H9 (cell line): ENCODE measurements at regions not wholly inside any gene's neighbourhood (a gene's known extent, or its start where the extent isn't known, plus 50 kb on each side); places are given as distances from the start of the nearest gene placed in this dataset.

Experiments
- DNase-seq: peaks from one replicate; pipeline ENCODE4 v3.0.0-alpha.2; 2017
- H2AFZ ChIP-seq: one replicate; pipeline ENCODE4 v1.6.1; 2013; ENCODE audit warnings: mild to moderate bottlenecking, low read length, control low read depth, moderate library complexity
- H2AK5ac ChIP-seq: 2 replicates; pipeline ENCODE4 v1.6.1; 2013; ENCODE audit warnings: low read length, control low read depth, mixed read lengths; ENCODE audit not compliant: insufficient read length
- H2BK120ac ChIP-seq: one replicate; pipeline ENCODE4 v1.6.1; 2013; ENCODE audit warnings: low read depth, mild to moderate bottlenecking, low read length, control low read depth, inconsistent platforms; ENCODE audit not compliant: poor library complexity, severe bottlenecking
- H2BK12ac ChIP-seq: 2 replicates; pipeline ENCODE4 v1.6.1; 2013; ENCODE audit warnings: low read length, control low read depth, mixed read lengths, low read depth; ENCODE audit not compliant: insufficient read length
- H2BK15ac ChIP-seq: 2 replicates; pipeline ENCODE4 v1.6.1; 2013; ENCODE audit warnings: low read depth, low read length, control low read depth
- H2BK20ac ChIP-seq: one replicate; pipeline ENCODE4 v1.6.1; 2013; ENCODE audit warnings: low read depth, mild to moderate bottlenecking, low read length, control low read depth, inconsistent platforms; ENCODE audit not compliant: poor library complexity, severe bottlenecking
- H2BK5ac ChIP-seq: 2 replicates; pipeline ENCODE4 v1.6.1; 2013; ENCODE audit warnings: low read length, control low read depth, mixed read lengths; ENCODE audit not compliant: insufficient read length
- H3K14ac ChIP-seq: 2 replicates; pipeline ENCODE4 v1.6.1; 2013; ENCODE audit warnings: low read length, control low read depth; ENCODE audit not compliant: insufficient read depth
- H3K18ac ChIP-seq: 2 replicates; pipeline ENCODE4 v1.6.1; 2013; ENCODE audit warnings: low read depth, mild to moderate bottlenecking, mixed read lengths, low read length, control low read depth; ENCODE audit not compliant: insufficient read length
- H3K23ac ChIP-seq: 2 replicates; pipeline ENCODE4 v1.6.1; 2013; ENCODE audit warnings: low read length, control low read depth, mixed read lengths, low read depth; ENCODE audit not compliant: insufficient read length
- H3K23me2 ChIP-seq: 2 replicates; pipeline ENCODE4 v1.6.1; 2013; ENCODE audit warnings: low read depth, mild to moderate bottlenecking, mixed read lengths, low read length, control low read depth; ENCODE audit not compliant: insufficient read length, poor library complexity, severe bottlenecking
- H3K27ac ChIP-seq: 2 replicates; pipeline ENCODE4 v1.5.1; 2013; ENCODE audit warnings: low read length, control low read depth, mixed read lengths, low read depth; ENCODE audit not compliant: insufficient read length
- H3K27me3 ChIP-seq: 2 replicates; pipeline ENCODE4 v1.6.1; 2013; ENCODE audit warnings: low read length, control low read depth, inconsistent platforms; ENCODE audit not compliant: insufficient read depth
- H3K4ac ChIP-seq: 2 replicates; pipeline ENCODE4 v1.6.1; 2013; ENCODE audit warnings: low read depth, mild to moderate bottlenecking, control low read depth, inconsistent platforms, low read length, moderate library complexity
- H3K4me1 ChIP-seq: 2 replicates; pipeline ENCODE4 v1.6.1; 2013; ENCODE audit warnings: low read length, control low read depth, inconsistent platforms; ENCODE audit not compliant: insufficient read depth
- H3K4me2 ChIP-seq: 2 replicates; pipeline ENCODE4 v1.6.1; 2013; ENCODE audit warnings: low read length, control low read depth, mixed read lengths; ENCODE audit not compliant: insufficient read length, insufficient read depth
- H3K56ac ChIP-seq: 2 replicates; pipeline ENCODE4 v1.6.1; 2013; ENCODE audit warnings: low read depth, mild to moderate bottlenecking, mixed read lengths, low read length, control low read depth; ENCODE audit not compliant: insufficient read length
- H3K79me1 ChIP-seq: 2 replicates; pipeline ENCODE4 v1.6.1; 2013; ENCODE audit warnings: low read depth, mild to moderate bottlenecking, moderate library complexity, low read length, control low read depth, inconsistent platforms; ENCODE audit not compliant: insufficient read depth, poor library complexity, severe bottlenecking
- H3K79me2 ChIP-seq: 2 replicates; pipeline ENCODE4 v1.6.1; 2013; ENCODE audit warnings: low read length, control low read depth, inconsistent platforms; ENCODE audit not compliant: insufficient read depth
- H3K9ac ChIP-seq: 2 replicates; pipeline ENCODE4 v1.6.1; 2013; ENCODE audit warnings: low read length, control low read depth, mixed read lengths; ENCODE audit not compliant: insufficient read length; ENCODE audit errors: extremely low read depth
- H3K9me3 ChIP-seq: one replicate; pipeline ENCODE4 v1.6.1; 2013; ENCODE audit warnings: low read depth, low read length, inconsistent platforms; ENCODE audit not compliant: control insufficient read depth
- H3T11ph ChIP-seq: one replicate; pipeline ENCODE4 v1.6.1; 2013; ENCODE audit warnings: mild to moderate bottlenecking, low read length, control low read depth, inconsistent platforms
- H4K20me1 ChIP-seq: one replicate; pipeline ENCODE4 v1.6.1; 2013; ENCODE audit not compliant: control insufficient read depth, insufficient read length, insufficient read depth
- H4K5ac ChIP-seq: 2 replicates; pipeline ENCODE4 v1.6.1; 2013; ENCODE audit warnings: low read depth, mild to moderate bottlenecking, mixed read lengths, low read length, control low read depth; ENCODE audit not compliant: insufficient read length
- H4K8ac ChIP-seq: replicated peaks from 2 replicates; pipeline ENCODE4 v1.6.1; 2013; ENCODE audit warnings: low read length, control low read depth, mixed read lengths, low read depth; ENCODE audit not compliant: insufficient read length
- H4K91ac ChIP-seq: 2 replicates; pipeline ENCODE4 v1.6.1; 2013; ENCODE audit warnings: low read depth, mild to moderate bottlenecking, moderate library complexity, mixed read lengths, low read length, control low read depth; ENCODE audit not compliant: insufficient read length
- H3K27ac Mint-ChIP-seq, 3 experiments: 2 replicates in 2 of 3; 3 replicates in 1 of 3; pipeline ENCODE4 v1.8.0; 2020 to 2021; ENCODE audit warnings: mixed read lengths in 3 of 3, mild to moderate bottlenecking in 1 of 3, moderate library complexity in 1 of 3
- H3K27me3 Mint-ChIP-seq: 2 replicates; pipeline ENCODE4 v1.8.0; 2021; ENCODE audit warnings: low read depth, mild to moderate bottlenecking, moderate library complexity, mixed read lengths
- H3K36me3 Mint-ChIP-seq, 3 experiments: 2 replicates in 2 of 3; 3 replicates in 1 of 3; pipeline ENCODE4 v1.8.0; 2020 to 2021; ENCODE audit warnings: low read depth in 3 of 3, mixed read lengths in 3 of 3; ENCODE audit not compliant: insufficient read depth in 1 of 3
- H3K4me1 Mint-ChIP-seq, 2 experiments: 2 replicates each; pipeline ENCODE4 v1.8.0; 2020; ENCODE audit warnings: mixed read lengths in 2 of 2
- H3K4me3 Mint-ChIP-seq, 2 experiments: 2 replicates in 1 of 2; 3 replicates in 1 of 2; pipeline ENCODE4 v1.8.0; 2020 to 2021; ENCODE audit warnings: mild to moderate bottlenecking in 2 of 2, mixed read lengths in 2 of 2, moderate library complexity in 1 of 2
- H3K9me3 Mint-ChIP-seq, 2 experiments: 2 replicates in 1 of 2; 3 replicates in 1 of 2; pipeline ENCODE4 v1.8.0; 2020; ENCODE audit warnings: mild to moderate bottlenecking in 2 of 2, mixed read lengths in 2 of 2, moderate library complexity in 1 of 2
- WGBS: extraction: QIAGEN DNeasy Blood & Tissue Kit; methylation state at CpG from one replicate; pipeline ENCODE4 v1.1.7; 2013; ENCODE audit warnings: missing lambda C conversion rate, low lambda C conversion rate, mixed read lengths; ENCODE audit not compliant: insufficient read length; ENCODE audit errors: extremely low coverage; 5-methylcytosine and 5-hydroxymethylcytosine counted together
- TF ChIP-seq, protein P1 (sequence below): fragments of 200-600 bp; sonication (generic); conservative IDR thresholded peaks from 3 replicates; pipeline ENCODE4 v1.8.0; 2021; ENCODE audit warnings: antibody characterized with exemption, mild to moderate bottlenecking

- Histone ChIP-seq H3K9me3 (no peaks in the 10 kb centered on the region), H3K18ac (no peak overlapping the region), H2BK5ac (no peak overlapping the region), H3T11ph (no peak overlapping the region), H2BK120ac (no peak overlapping the region), H3K27ac (no peak overlapping the region), H4K8ac (no peak overlapping the region), H3K56ac (no peak overlapping the region), H3K79me1 (no peaks in the 10 kb centered on the region), H4K5ac (no peak overlapping the region), H3K27me3 (no peaks in the 10 kb centered on the region), H4K20me1 (no peaks in the 10 kb centered on the region), H3K79me2 (no peaks in the 10 kb centered on the region), H3K4ac (no peak overlapping the region), H3K23me2 (no peaks in the 10 kb centered on the region), H2BK12ac (no peak overlapping the region), H2AK5ac (no peak overlapping the region), H3K23ac (no peak overlapping the region), H3K4me1 (peaks cover 2% of the 10 kb centered on the region; the same call in 1 of the 2 replicates), H4K91ac (no peak overlapping the region), H2AFZ (no peak overlapping the region), H3K14ac (no peak overlapping the region), H2BK20ac (no peak overlapping the region), H3K9ac (no peak overlapping the region), H2BK15ac (no peak overlapping the region), H3K4me2 (no peak overlapping the region)
- no peak overlapping the region for H3K27ac Mint-ChIP-seq
- no peak for DNase-seq
- no peaks in the 10 kb centered on the region for H3K9me3 Mint-ChIP-seq
- H3K36me3 Mint-ChIP-seq, result no peaks in the 10 kb centered on the region
- H3K4me1 Mint-ChIP-seq, result peaks cover 7 to 14% of the 10 kb centered on the region in 2 experiments
- WGBS, result no CpG with 5 or more reads among the region's 5 CpGs
- H3K4me3 Mint-ChIP-seq, result no peak overlapping the region
- no peaks in the 10 kb centered on the region for H3K27me3 Mint-ChIP-seq
- TF ChIP-seq, protein P1, sequence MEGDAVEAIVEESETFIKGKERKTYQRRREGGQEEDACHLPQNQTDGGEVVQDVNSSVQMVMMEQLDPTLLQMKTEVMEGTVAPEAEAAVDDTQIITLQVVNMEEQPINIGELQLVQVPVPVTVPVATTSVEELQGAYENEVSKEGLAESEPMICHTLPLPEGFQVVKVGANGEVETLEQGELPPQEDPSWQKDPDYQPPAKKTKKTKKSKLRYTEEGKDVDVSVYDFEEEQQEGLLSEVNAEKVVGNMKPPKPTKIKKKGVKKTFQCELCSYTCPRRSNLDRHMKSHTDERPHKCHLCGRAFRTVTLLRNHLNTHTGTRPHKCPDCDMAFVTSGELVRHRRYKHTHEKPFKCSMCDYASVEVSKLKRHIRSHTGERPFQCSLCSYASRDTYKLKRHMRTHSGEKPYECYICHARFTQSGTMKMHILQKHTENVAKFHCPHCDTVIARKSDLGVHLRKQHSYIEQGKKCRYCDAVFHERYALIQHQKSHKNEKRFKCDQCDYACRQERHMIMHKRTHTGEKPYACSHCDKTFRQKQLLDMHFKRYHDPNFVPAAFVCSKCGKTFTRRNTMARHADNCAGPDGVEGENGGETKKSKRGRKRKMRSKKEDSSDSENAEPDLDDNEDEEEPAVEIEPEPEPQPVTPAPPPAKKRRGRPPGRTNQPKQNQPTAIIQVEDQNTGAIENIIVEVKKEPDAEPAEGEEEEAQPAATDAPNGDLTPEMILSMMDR, result no peak
Observed at GRCh38 chr2:183493040-183493439, 368.8 kb downstream of the NUP35 start.
